ENCODE measurements at regions not wholly inside any gene's neighbourhood (a gene's known extent, or its start where the extent isn't known, plus 50 kb on each side); places are given as distances from the start of the nearest gene placed in this dataset.

GRCh38 chr3:77835921-77836320, 796.0 kb downstream of the ROBO2 start:
- Histone ChIP-seq H3K4me3 (no peak overlapping the region), H3K4me1 (no peaks in the 10 kb centered on the region), H3K9me3 (peaks cover 0 to 6% (median 5%) of the 10 kb centered on the region in 4 donors), H3K27me3 (no peaks in the 10 kb centered on the region), H3K27ac (no peak overlapping the region), H3K36me3 (no peaks in the 10 kb centered on the region)
- 59 to 63% methylated on average over 5 of the region's 5 CpGs for WGBS, 2 donors
- no peak for ATAC-seq (ENCODE audit: low FRiP score in 2 of 2)
- DNase-seq = no peak
- TF ChIP-seq POLR2A (IDR thresholded peaks at IDR 0.05) (no peak), EP300 (IDR thresholded peaks at IDR 0.05) (no peak), POLR2AphosphoS5 (IDR thresholded peaks at IDR 0.05) (no peak)
- TF ChIP-seq, protein P1, sequence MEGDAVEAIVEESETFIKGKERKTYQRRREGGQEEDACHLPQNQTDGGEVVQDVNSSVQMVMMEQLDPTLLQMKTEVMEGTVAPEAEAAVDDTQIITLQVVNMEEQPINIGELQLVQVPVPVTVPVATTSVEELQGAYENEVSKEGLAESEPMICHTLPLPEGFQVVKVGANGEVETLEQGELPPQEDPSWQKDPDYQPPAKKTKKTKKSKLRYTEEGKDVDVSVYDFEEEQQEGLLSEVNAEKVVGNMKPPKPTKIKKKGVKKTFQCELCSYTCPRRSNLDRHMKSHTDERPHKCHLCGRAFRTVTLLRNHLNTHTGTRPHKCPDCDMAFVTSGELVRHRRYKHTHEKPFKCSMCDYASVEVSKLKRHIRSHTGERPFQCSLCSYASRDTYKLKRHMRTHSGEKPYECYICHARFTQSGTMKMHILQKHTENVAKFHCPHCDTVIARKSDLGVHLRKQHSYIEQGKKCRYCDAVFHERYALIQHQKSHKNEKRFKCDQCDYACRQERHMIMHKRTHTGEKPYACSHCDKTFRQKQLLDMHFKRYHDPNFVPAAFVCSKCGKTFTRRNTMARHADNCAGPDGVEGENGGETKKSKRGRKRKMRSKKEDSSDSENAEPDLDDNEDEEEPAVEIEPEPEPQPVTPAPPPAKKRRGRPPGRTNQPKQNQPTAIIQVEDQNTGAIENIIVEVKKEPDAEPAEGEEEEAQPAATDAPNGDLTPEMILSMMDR (IDR thresholded peaks at IDR 0.05) = no peak

GRCh38 chr3:77837456-77838025, 797.6 kb downstream of the ROBO2 start:
- H3K27ac ChIP-seq = no peak overlapping the region
- no peak overlapping the region for H3K4me3 ChIP-seq
- TF ChIP-seq POLR2A (IDR thresholded peaks at IDR 0.05) (no peak), POLR2AphosphoS5 (IDR thresholded peaks at IDR 0.05) (no peak), EP300 (IDR thresholded peaks at IDR 0.05) (no peak)
- TF ChIP-seq, protein P1 (IDR thresholded peaks at IDR 0.05) = no peak
- ATAC-seq (ENCODE audit: low FRiP score in 2 of 2) = no peak
- peaks cover 0 to 7% (median 5%) of the 10 kb centered on the region in 4 donors for H3K9me3 ChIP-seq
- WGBS, 2 donors = 67 to 76% methylated on average over 5 of the region's 5 CpGs
- no peaks in the 10 kb centered on the region for H3K27me3 ChIP-seq
- H3K36me3 ChIP-seq = no peaks in the 10 kb centered on the region
- no peak for DNase-seq
- H3K4me1 ChIP-seq = no peaks in the 10 kb centered on the region

DNA sequence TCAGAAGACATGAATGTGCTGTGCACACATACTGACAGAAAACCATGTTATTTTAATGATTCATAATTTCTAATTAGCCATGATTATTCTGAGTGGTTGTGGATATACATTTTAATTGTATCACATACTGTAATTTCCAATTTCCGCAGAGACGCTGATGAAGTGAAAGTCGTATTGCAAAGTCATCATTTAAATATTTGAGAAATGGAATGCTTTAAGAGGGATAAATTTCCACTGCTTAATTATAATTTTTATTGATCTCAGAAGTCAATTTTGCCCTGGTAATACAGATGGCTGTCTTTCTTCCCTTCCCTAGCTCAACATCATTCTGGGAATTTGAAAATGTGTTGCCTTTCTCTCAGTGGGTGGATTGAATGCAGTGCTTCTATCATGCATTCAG, 819.3 kb downstream of the ROBO2 start:
- Histone ChIP-seq H3K4me3 (no peak overlapping the region), H3K27me3 (no peaks in the 10 kb centered on the region), H3K9me3 (no peaks in the 10 kb centered on the region), H3K36me3 (no peaks in the 10 kb centered on the region), H3K27ac (no peak overlapping the region), H3K4me1 (no peaks in the 10 kb centered on the region)
- DNase-seq (no peak), ATAC-seq (ENCODE audit: low FRiP score in 2 of 2) (no peak)
- 92 to 95% methylated on average over 3 of the region's 3 CpGs for WGBS, 2 donors
- no peak for TF ChIP-seq EP300 (IDR thresholded peaks at IDR 0.05)
- no peak for TF ChIP-seq POLR2A (IDR thresholded peaks at IDR 0.05)
- TF ChIP-seq, protein P1 (IDR thresholded peaks at IDR 0.05) = no peak
- no peak for TF ChIP-seq POLR2AphosphoS5 (IDR thresholded peaks at IDR 0.05)

GRCh38 chr3:77868725-77869124, 828.8 kb downstream of the ROBO2 start:
- 61 to 77% methylated on average over 2 of the region's 2 CpGs for WGBS, 2 donors
- no peak overlapping the region for H3K4me3 ChIP-seq
- H3K9me3 ChIP-seq = no peaks in the 10 kb centered on the region
- no peak for DNase-seq
- no peak for ATAC-seq (ENCODE audit: low FRiP score in 2 of 2)
- no peaks in the 10 kb centered on the region for H3K4me1 ChIP-seq
- no peaks in the 10 kb centered on the region for H3K27me3 ChIP-seq
- TF ChIP-seq, protein P1 (IDR thresholded peaks at IDR 0.05) = no peak
- no peak for TF ChIP-seq EP300 (IDR thresholded peaks at IDR 0.05)
- no peak for TF ChIP-seq POLR2A (IDR thresholded peaks at IDR 0.05)
- TF ChIP-seq POLR2AphosphoS5 (IDR thresholded peaks at IDR 0.05) = no peak
- H3K27ac ChIP-seq = no peak overlapping the region
- H3K36me3 ChIP-seq = no peaks in the 10 kb centered on the region

DNA sequence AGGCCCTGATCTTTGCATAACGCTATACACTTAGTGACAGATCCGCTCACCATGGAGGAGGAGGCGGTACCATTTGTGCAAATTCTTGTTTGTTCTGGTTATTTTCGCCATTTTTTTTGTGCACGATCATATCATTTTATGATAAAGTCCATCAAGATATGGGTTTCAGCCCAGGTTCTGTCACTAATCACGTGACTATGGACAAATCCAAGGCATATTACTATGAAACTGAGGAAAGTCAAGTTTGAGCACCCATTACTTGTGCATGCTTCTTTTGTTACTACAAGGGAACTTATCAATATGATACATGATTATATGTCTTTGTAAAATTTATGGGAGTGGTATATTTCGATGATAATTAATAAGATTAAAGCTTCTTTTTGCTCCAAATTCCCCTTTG, 829.5 kb downstream of the ROBO2 start:
- no peak for DNase-seq
- no peak for ATAC-seq (ENCODE audit: low FRiP score in 2 of 2)
- 83 to 87% methylated on average over 7 of the region's 7 CpGs for WGBS, 2 donors
- Histone ChIP-seq H3K27ac (no peak overlapping the region), H3K36me3 (no peaks in the 10 kb centered on the region), H3K4me1 (no peaks in the 10 kb centered on the region), H3K9me3 (no peaks in the 10 kb centered on the region), H3K4me3 (no peak overlapping the region), H3K27me3 (no peaks in the 10 kb centered on the region)
- no peak for TF ChIP-seq POLR2A (IDR thresholded peaks at IDR 0.05)
- TF ChIP-seq EP300 (IDR thresholded peaks at IDR 0.05) = no peak
- TF ChIP-seq, protein P1 (IDR thresholded peaks at IDR 0.05) = no peak
- TF ChIP-seq POLR2AphosphoS5 (IDR thresholded peaks at IDR 0.05) = no peak

Measured in upper lobe of left lung (tissue), 6 donors.